ENCODE measurements at regions not wholly inside any gene's neighbourhood (a gene's known extent, or its start where the extent isn't known, plus 50 kb on each side); places are given as distances from the start of the nearest gene placed in this dataset.
A peak's percentile ranks its signal among the peaks of the same experiment; 100 is the strongest.
"Not testable (repeated sequence)": the region's sequence is repeated elsewhere in the genome, so short reads cannot be mapped to it uniquely, and the experiment has no call there.

DNA sequence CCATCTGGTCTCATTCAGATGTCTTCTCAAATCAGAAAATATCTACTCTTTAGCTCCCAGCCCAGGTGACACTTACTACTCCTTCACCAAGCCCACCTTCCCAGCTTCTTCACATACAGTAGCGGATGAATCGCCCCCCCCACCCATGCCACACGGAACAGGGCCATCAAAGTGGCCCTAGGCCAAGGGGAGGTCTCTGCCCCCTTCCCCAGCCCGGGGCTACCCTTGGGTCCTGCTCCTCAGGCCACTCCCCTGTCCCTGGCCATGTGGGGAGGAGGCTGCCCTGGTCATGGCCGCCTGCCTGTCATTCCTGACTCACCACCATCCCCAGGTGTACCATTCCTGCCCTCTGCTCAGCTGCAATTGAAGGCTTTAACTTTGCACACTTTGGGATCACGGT, 142.8 kb downstream of the NECTIN1 start:
- Mint-ChIP-seq H3K9me3 (no peaks in the 10 kb centered on the region), H3K4me3 (no peak overlapping the region), H3K4me1 (peaks cover 22% of the 10 kb centered on the region), H3K27ac (no peak overlapping the region), H3K27me3 (peaks cover 76% of the 10 kb centered on the region)
- DNase-seq: no peak
- ATAC-seq: no peak

DNA sequence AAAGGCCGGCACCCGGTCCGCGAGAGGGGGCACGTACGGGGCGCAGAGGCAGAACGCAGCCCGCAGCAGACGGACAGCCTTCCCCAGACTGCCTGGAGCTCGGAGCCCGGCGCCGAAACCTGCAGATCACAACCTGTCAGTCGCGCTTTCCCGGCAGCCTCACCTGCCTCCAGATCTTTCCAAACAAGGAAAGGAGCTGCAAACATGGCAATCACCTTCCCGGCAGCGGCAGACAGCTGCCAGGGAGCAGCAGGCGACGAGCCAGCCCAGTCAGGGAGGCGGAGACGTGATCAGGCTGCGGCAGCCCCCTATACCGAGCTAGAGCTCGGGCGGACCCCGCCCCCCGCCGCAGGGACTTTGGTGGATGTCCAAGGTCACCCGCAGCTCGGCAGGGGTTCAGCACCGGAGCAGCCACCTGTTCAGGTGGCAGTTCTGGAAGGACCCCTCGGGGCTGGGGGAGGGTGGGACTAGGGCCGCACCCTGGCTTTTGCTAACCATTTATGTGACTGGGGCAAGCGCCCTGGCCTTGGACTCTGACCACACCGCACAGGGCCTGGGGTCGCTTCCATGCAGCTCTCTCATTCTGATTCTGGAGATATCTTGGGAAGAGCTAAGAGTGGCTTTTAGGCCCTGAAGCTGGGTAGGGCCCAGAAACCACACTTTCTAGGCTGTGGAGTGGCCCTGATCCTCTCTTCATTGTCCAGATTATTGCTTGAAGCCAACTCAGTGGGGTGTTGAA, 143.8 kb downstream of the NECTIN1 start:
- DNase-seq: no peak
- H3K9me3 Mint-ChIP-seq: no peaks in the 10 kb centered on the region
- peak; percentile 9 for ATAC-seq
- no peak overlapping the region for H3K27ac Mint-ChIP-seq
- peaks cover 12% of the 10 kb centered on the region for H3K4me1 Mint-ChIP-seq
- peaks cover 80% of the 10 kb centered on the region for H3K27me3 Mint-ChIP-seq
- peak overlapping the region in 1 of 2 donors; percentile 31 for H3K4me3 Mint-ChIP-seq

- peak overlapping the region; percentile 43 to 64 for H3K4me3 Mint-ChIP-seq
- peaks cover 84% of the 10 kb centered on the region for H3K27me3 Mint-ChIP-seq
- no peaks in the 10 kb centered on the region for H3K9me3 Mint-ChIP-seq
- no peak overlapping the region for H3K27ac Mint-ChIP-seq
- DNase-seq: no peak
- H3K4me1 Mint-ChIP-seq: peaks cover 12% of the 10 kb centered on the region
- peak; percentile 53 for ATAC-seq
Measured at GRCh38 chr11:119584193-119585042, 144.6 kb downstream of the NECTIN1 start.

DNA sequence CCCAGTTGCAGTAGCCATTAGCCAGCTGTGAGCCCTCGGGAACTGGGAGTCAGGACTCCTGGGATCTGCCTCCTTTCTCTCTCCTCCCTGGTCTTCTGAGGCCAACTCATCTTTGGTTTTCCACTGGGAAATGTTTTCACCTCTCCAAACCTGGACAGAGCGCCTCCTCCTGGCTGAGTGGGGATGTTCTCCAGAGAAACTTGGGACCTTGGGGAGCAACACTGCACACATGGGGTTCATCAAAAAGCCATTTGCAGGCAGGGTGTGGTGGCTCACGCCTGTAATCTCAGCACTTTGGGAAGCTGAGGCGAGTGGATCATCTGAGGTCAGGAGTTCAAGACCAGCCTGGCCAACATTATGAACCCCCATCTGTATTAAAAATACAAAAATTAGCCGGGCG, 145.4 kb downstream of the NECTIN1 start:
- Mint-ChIP-seq H3K9me3 (no peaks in the 10 kb centered on the region), H3K4me1 (peaks cover 12% of the 10 kb centered on the region), H3K4me3 (peak overlapping the region in 1 of 2 donors; percentile 64), H3K27ac (no peak overlapping the region), H3K27me3 (peaks cover 88% of the 10 kb centered on the region)
- DNase-seq (no peak), ATAC-seq (no peak)

DNA sequence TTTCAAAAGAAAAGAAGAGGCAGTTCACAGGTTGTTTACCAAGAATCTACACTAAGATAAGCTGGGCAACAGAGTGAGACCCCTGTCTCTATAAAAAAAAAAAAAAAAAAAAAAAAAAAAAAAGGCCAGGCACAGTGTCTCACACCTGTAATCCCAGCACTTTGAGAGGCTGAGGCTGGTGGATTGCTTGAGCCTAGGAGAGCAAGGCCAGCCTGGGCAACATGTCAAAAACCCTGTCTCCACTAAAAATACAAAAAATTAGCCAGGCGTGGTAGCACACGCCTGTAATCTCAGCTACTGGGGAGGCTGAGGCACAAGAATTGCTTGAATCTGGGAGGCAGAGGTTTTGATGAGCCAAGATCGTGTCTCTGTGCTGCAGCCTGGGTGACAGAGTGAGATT, 147.6 kb downstream of the NECTIN1 start:
- DNase-seq, ATAC-seq, H3K27ac Mint-ChIP-seq, H3K9me3 Mint-ChIP-seq, H3K4me3 Mint-ChIP-seq: not testable (repeated sequence)
- H3K4me1 Mint-ChIP-seq: peaks cover 12% of the 10 kb centered on the region
- H3K27me3 Mint-ChIP-seq: peaks cover 66% of the 10 kb centered on the region

- H3K4me3 Mint-ChIP-seq: no peak overlapping the region
- H3K4me1 Mint-ChIP-seq: peaks cover 12% of the 10 kb centered on the region
- no peak for DNase-seq
- no peak for ATAC-seq
- H3K27ac Mint-ChIP-seq: no peak overlapping the region
- H3K9me3 Mint-ChIP-seq: no peaks in the 10 kb centered on the region
- peaks cover 59% of the 10 kb centered on the region for H3K27me3 Mint-ChIP-seq
Measured at GRCh38 chr11:119580751-119581150, 148.2 kb downstream of the NECTIN1 start.

DNA sequence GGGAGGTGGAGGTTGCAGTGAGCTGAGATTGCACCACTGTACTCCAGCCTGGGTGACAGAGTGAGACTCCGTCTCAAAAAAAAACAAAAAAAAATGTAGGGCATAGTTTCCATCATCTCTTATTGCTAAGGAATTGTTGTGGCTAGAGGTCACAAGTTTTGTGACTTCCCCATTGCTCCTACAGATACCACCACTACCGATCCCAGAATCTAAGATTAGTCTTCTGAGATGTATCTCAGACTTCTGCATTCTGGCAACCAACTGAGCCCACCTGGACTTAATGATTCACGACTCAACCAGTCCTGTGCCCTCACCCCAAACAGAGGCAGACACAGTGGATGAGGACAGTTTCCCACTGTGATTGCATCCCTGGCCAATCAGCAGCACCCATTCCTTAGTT, 148.9 kb downstream of the NECTIN1 start:
- H3K27me3 Mint-ChIP-seq: peaks cover 53% of the 10 kb centered on the region
- ATAC-seq (no peak), DNase-seq (no peak)
- H3K27ac Mint-ChIP-seq: no peak overlapping the region
- no peaks in the 10 kb centered on the region for H3K9me3 Mint-ChIP-seq
- H3K4me1 Mint-ChIP-seq: peaks cover 12% of the 10 kb centered on the region
- H3K4me3 Mint-ChIP-seq: no peak overlapping the region

DNA sequence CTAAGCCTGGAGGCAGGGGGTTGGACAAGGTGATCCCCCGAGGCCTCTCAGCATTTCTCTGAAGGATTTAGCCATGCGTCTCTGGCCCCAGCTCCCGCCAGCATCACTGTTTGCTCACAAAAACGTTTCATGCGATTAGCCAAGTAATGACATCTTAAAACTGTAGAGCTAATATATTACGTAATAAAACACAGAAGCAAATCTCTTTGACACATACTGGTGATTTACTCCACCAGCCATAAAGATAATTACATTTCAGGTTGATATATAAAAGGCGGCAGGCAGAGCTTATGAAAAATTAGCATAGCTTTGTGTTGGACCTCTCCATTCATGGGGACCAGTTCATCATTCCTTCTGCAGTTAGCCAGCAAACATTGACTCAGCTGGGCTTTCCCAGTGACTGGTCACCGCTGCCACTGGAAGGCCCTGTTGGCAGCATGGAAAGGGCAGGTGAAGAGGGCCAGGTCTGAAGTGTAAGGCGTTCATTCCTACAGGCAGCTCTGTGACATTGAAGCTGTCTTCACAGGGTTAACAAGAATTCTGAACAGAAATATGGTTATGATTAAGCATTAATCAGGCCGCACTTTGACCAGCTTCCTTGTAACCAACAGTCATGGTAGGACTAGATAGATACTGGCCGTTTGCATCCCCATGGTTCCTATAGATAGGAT, 150.3 kb downstream of the NECTIN1 start:
- H3K27me3 Mint-ChIP-seq: peaks cover 38% of the 10 kb centered on the region
- DNase-seq: no peak
- H3K9me3 Mint-ChIP-seq: no peaks in the 10 kb centered on the region
- H3K27ac Mint-ChIP-seq: no peak overlapping the region
- no peak for ATAC-seq
- no peaks in the 10 kb centered on the region for H3K4me1 Mint-ChIP-seq
- no peak overlapping the region for H3K4me3 Mint-ChIP-seq

GRCh38 chr11:119573858-119574257, 150.9 kb upstream of the THY1 start:
- Mint-ChIP-seq H3K27ac (no peak overlapping the region), H3K4me3 (no peak overlapping the region), H3K27me3 (no peaks in the 10 kb centered on the region), H3K9me3 (no peaks in the 10 kb centered on the region), H3K4me1 (no peaks in the 10 kb centered on the region)
- DNase-seq: no peak
- ATAC-seq: no peak

DNA sequence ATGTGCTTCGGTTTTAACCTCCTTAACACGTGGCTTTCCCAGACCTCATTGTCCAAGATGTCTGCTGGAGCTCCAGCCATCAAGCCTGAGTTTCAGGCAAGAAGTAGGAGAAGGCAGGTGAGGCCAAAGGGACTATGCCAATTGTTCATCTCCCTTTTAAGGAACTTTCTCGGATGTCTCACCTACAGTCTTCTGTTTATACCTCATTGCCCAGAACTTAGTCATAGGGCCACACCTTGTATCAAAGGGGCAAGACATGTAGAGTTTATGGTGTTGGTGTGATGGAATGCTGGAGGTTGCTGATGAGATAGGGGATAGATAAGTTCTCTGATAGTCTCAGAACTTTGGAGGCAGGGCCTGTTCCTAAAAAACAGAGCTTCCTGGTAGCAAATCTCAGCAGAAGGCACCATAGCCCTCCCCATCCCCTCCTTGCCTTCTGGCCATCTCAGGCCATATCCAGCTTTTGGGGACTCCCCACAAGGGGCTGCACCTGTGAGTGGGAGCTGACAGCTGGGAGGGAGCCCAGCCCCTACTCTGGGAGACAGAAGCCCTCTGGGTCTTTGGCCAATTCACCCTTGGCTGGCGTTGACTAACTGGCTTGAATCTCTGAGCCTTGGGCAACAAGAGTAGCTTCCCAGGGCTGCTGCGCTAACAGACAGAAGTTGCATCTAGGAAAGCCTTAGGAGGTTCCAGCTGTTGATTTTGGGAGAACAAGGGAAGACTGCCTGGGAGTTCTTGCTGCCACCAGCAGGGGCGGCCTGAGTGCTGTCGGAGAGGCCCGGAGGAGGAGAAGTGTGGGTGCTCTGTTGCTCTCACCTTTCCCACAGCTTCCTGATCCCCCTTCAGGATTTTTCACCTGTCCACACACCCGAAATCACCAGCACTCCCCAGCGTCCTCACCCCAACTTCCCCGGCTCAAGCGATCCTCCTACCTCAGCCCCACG, 149.8 kb upstream of the THY1 start:
- DNase-seq: no peak

GRCh38 chr11:119571311-119571710, 148.3 kb upstream of the THY1 start:
- no peak for ATAC-seq
- H3K27me3 Mint-ChIP-seq: no peaks in the 10 kb centered on the region
- DNase-seq: no peak
- H3K9me3 Mint-ChIP-seq: no peaks in the 10 kb centered on the region
- no peaks in the 10 kb centered on the region for H3K4me1 Mint-ChIP-seq
- H3K27ac Mint-ChIP-seq: no peak overlapping the region
- H3K4me3 Mint-ChIP-seq: no peak overlapping the region

More for the DNA sequence above, 149.8 kb upstream of the THY1 start:
- Mint-ChIP-seq H3K4me1 (no peaks in the 10 kb centered on the region), H3K27me3 (no peaks in the 10 kb centered on the region), H3K27ac (peak overlapping the region in 1 of 2 donors; percentile 57), H3K9me3 (no peaks in the 10 kb centered on the region), H3K4me3 (no peak overlapping the region)
- no peak for ATAC-seq

GRCh38 chr11:119567688-119568582, 145.0 kb upstream of the THY1 start:
- Mint-ChIP-seq H3K4me3 (no peak overlapping the region), H3K4me1 (no peaks in the 10 kb centered on the region), H3K27me3 (peaks cover 18% of the 10 kb centered on the region), H3K9me3 (no peaks in the 10 kb centered on the region), H3K27ac (no peak overlapping the region)
- no peak for DNase-seq
- no peak for ATAC-seq

DNA sequence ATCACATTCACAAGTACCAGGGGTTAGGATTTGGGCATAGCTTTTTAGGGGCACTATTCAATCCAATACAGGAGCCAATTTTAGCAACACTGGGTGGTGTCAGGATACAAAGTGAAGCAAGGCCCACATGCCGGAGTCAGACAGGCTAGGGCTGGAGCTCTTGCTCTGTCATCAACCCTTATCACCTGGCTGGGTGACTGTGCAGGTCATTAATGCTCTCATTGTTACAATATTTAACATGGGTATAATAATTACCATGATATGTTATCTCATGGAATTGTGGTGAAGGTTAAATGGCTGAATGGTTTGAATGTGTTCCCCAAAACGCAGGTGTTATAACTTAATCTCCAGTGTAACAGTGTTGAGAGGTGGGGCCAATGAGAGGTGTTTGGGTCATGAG, 143.3 kb upstream of the THY1 start:
- Mint-ChIP-seq H3K4me3 (no peak overlapping the region), H3K27me3 (peaks cover 31% of the 10 kb centered on the region), H3K27ac (no peak overlapping the region), H3K4me1 (no peaks in the 10 kb centered on the region), H3K9me3 (peaks cover 0 to 7% of the 10 kb centered on the region in 2 donors)
- DNase-seq (no peak), ATAC-seq (no peak)

GRCh38 chr11:119565693-119566092, 142.7 kb upstream of the THY1 start:
- peaks cover 31% of the 10 kb centered on the region for H3K27me3 Mint-ChIP-seq
- H3K4me1 Mint-ChIP-seq, ATAC-seq, DNase-seq, H3K9me3 Mint-ChIP-seq, H3K27ac Mint-ChIP-seq, H3K4me3 Mint-ChIP-seq: not testable (repeated sequence)
